ENCODE measurements at regions not wholly inside any gene's neighbourhood (a gene's known extent, or its start where the extent isn't known, plus 50 kb on each side); places are given as distances from the start of the nearest gene placed in this dataset.

DNA sequence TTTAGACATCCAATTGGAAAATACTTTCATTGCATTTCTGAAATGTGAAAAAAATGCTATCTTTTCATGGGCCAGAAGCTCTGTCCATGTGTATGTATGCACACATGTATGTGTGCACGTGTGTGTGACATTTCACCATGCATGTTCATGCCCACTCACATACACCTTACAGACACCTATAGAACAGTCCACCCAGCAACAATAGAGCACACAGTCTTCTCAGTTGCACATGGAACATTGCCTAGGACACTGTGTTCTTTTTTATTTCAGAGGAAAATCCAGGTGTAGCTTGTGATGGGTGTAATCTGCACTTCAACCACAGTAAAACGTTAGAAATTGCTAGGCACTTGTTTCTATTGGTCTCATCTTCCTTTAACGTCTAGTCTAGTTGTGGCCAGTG, 114.8 kb upstream of the RGPD4 start:
- H3K9me3 Mint-ChIP-seq (ENCODE audit: low read depth), result peaks cover 3% of the 10 kb centered on the region
- no peak for DNase-seq (ENCODE audit: low spot score)
- no peak overlapping the region for H3K4me3 Mint-ChIP-seq (ENCODE audit: unreplicated experiment)
- peaks cover 3% of the 10 kb centered on the region for H3K36me3 Mint-ChIP-seq (ENCODE audit: low read depth)
- peaks cover 4% of the 10 kb centered on the region for H3K4me1 Mint-ChIP-seq (ENCODE audit: low read depth)
- peaks cover 4% of the 10 kb centered on the region for H3K27me3 Mint-ChIP-seq (ENCODE audit: low read depth)
- TF ChIP-seq, protein P1, sequence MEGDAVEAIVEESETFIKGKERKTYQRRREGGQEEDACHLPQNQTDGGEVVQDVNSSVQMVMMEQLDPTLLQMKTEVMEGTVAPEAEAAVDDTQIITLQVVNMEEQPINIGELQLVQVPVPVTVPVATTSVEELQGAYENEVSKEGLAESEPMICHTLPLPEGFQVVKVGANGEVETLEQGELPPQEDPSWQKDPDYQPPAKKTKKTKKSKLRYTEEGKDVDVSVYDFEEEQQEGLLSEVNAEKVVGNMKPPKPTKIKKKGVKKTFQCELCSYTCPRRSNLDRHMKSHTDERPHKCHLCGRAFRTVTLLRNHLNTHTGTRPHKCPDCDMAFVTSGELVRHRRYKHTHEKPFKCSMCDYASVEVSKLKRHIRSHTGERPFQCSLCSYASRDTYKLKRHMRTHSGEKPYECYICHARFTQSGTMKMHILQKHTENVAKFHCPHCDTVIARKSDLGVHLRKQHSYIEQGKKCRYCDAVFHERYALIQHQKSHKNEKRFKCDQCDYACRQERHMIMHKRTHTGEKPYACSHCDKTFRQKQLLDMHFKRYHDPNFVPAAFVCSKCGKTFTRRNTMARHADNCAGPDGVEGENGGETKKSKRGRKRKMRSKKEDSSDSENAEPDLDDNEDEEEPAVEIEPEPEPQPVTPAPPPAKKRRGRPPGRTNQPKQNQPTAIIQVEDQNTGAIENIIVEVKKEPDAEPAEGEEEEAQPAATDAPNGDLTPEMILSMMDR (IDR thresholded peaks at IDR 0.05), result no peak
- no peak overlapping the region for H3K27ac Mint-ChIP-seq (ENCODE audit: unreplicated experiment)

GRCh38 chr2:107712857-107713256, 113.8 kb upstream of the RGPD4 start:
- no peak overlapping the region for H3K4me3 Mint-ChIP-seq (ENCODE audit: unreplicated experiment)
- TF ChIP-seq, protein P1 (IDR thresholded peaks at IDR 0.05), result no peak
- DNase-seq (ENCODE audit: low spot score), result no peak
- peaks cover 3% of the 10 kb centered on the region for H3K9me3 Mint-ChIP-seq (ENCODE audit: low read depth)
- H3K27ac Mint-ChIP-seq (ENCODE audit: unreplicated experiment), result no peak overlapping the region
- peaks cover 4% of the 10 kb centered on the region for H3K4me1 Mint-ChIP-seq (ENCODE audit: low read depth)
- H3K36me3 Mint-ChIP-seq (ENCODE audit: low read depth), result peaks cover 3% of the 10 kb centered on the region
- peaks cover 6% of the 10 kb centered on the region for H3K27me3 Mint-ChIP-seq (ENCODE audit: low read depth)

DNA sequence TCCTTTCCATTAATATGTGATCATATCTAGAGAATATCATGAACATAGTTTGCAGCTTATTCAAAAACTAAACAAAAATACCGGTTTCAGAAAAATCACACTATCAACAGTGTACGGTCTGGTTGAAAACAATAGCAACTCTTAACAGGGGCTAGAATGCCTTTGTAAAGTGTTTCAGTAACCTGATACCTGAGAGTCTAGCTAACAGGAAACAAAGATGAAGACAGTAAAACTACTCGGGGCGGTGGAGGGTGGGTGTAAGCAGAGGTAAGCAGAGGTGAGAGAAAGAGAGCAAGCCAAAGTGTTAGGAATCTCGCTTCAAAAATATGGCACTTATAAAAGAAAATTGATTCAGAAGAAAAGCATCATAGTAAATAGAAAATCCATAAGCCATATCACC, 109.0 kb upstream of the RGPD4 start:
- no peak for DNase-seq (ENCODE audit: low spot score)
- TF ChIP-seq, protein P1 (IDR thresholded peaks at IDR 0.05), result no peak
- H3K4me1 Mint-ChIP-seq (ENCODE audit: low read depth), result peaks cover 3% of the 10 kb centered on the region
- peaks cover 8% of the 10 kb centered on the region for H3K27me3 Mint-ChIP-seq (ENCODE audit: low read depth)
- H3K4me3 Mint-ChIP-seq (ENCODE audit: unreplicated experiment), result no peak overlapping the region
- peaks cover 2% of the 10 kb centered on the region for H3K36me3 Mint-ChIP-seq (ENCODE audit: low read depth)
- H3K27ac Mint-ChIP-seq (ENCODE audit: unreplicated experiment), result no peak overlapping the region
- H3K9me3 Mint-ChIP-seq (ENCODE audit: low read depth), result no peaks in the 10 kb centered on the region

DNA sequence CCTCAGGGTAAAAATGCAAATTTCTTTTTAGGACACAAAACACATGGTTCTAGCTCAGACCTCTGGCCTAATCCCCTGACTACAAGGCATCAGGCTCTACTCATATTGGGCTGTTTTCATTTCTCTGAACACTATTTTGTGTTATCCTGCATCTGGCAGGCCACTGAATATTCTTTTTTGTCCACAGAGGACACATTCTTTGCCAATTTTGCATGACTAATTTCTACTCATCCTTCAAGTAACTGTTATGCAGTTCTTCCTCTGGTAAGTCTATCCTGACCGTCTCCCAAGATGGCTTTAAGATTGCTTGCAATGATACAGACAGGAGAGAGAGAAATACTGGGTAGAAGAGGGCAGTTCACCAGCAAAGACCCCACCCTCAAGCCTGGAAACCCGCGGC, 107.6 kb upstream of the RGPD4 start:
- Mint-ChIP-seq H3K9me3 (ENCODE audit: low read depth) (no peaks in the 10 kb centered on the region), H3K27me3 (ENCODE audit: low read depth) (peaks cover 10% of the 10 kb centered on the region), H3K4me3 (ENCODE audit: unreplicated experiment) (no peak overlapping the region), H3K27ac (ENCODE audit: unreplicated experiment) (no peak overlapping the region), H3K4me1 (ENCODE audit: low read depth) (no peaks in the 10 kb centered on the region), H3K36me3 (ENCODE audit: low read depth) (peaks cover 2% of the 10 kb centered on the region)
- TF ChIP-seq, protein P1 (IDR thresholded peaks at IDR 0.05), result no peak
- no peak for DNase-seq (ENCODE audit: low spot score)

GRCh38 chr2:107719836-107720235, 106.9 kb upstream of the RGPD4 start:
- peaks cover 2% of the 10 kb centered on the region for H3K36me3 Mint-ChIP-seq (ENCODE audit: low read depth)
- H3K4me1 Mint-ChIP-seq (ENCODE audit: low read depth), result no peaks in the 10 kb centered on the region
- H3K4me3 Mint-ChIP-seq (ENCODE audit: unreplicated experiment), result no peak overlapping the region
- no peak overlapping the region for H3K27ac Mint-ChIP-seq (ENCODE audit: unreplicated experiment)
- peaks cover 10% of the 10 kb centered on the region for H3K27me3 Mint-ChIP-seq (ENCODE audit: low read depth)
- H3K9me3 Mint-ChIP-seq (ENCODE audit: low read depth), result no peaks in the 10 kb centered on the region
- DNase-seq (ENCODE audit: low spot score), result no peak
- TF ChIP-seq, protein P1 (IDR thresholded peaks at IDR 0.05), result no peak
